ENCODE measurements at regions not wholly inside any gene's neighbourhood (a gene's known extent, or its start where the extent isn't known, plus 50 kb on each side); places are given as distances from the start of the nearest gene placed in this dataset.
"Not testable (repeated sequence)": the region's sequence is repeated elsewhere in the genome, so short reads cannot be mapped to it uniquely, and the experiment has no call there.

GRCh38 chr5:159493696-159494095 is 163.4 kb upstream of the IL12B start:
- intact Hi-C loops (cut with micrococcal nuclease), result no loop called here

GRCh38 chr5:159496773-159497172 is 166.5 kb upstream of the IL12B start:
- intact Hi-C loops (cut with micrococcal nuclease), result no loop called here

GRCh38 chr5:159497221-159497620 is 166.9 kb upstream of the IL12B start:
- intact Hi-C loops (cut with micrococcal nuclease), result no loop called here

GRCh38 chr5:159498630-159499029 is 168.3 kb upstream of the IL12B start:
- intact Hi-C loops (cut with micrococcal nuclease), result no loop called here

GRCh38 chr5:159502116-159502515 is 171.8 kb upstream of the IL12B start:
- intact Hi-C loops (cut with micrococcal nuclease), result not testable (repeated sequence)

GRCh38 chr5:159503236-159503635 is 172.9 kb upstream of the IL12B start:
- intact Hi-C loops (cut with micrococcal nuclease), result no loop called here

GRCh38 chr5:159504106-159504856 is 174.0 kb upstream of the IL12B start:
- intact Hi-C loops (cut with micrococcal nuclease), result no loop called here

- intact Hi-C loops (cut with micrococcal nuclease), result no loop called here
Observed at GRCh38 chr5:159504857-159505304, 174.6 kb upstream of the IL12B start.

- intact Hi-C loops (cut with micrococcal nuclease), result no loop called here
Observed at GRCh38 chr5:159507055-159507454, 176.8 kb upstream of the IL12B start.

- intact Hi-C loops (cut with micrococcal nuclease), result no loop called here
Observed at GRCh38 chr5:159507661-159508060, 177.4 kb upstream of the IL12B start.

GRCh38 chr5:159508344-159508743 is 178.1 kb upstream of the IL12B start:
- intact Hi-C loops (cut with micrococcal nuclease), result no loop called here

GRCh38 chr5:159509002-159509660 is 178.8 kb upstream of the IL12B start:
- intact Hi-C loops (cut with micrococcal nuclease), result no loop called here

- intact Hi-C loops (cut with micrococcal nuclease), result loop anchor here (10.0 kb wide), 2 partner anchors 355 to 835 kb away; no protein-coding TSS in a partner anchor
Observed at GRCh38 chr5:159510282-159510681, 180.0 kb upstream of the IL12B start.

GRCh38 chr5:159511570-159511969 is 181.3 kb upstream of the IL12B start:
- intact Hi-C loops (cut with micrococcal nuclease), result loop anchor here (10.0 kb wide), 2 partner anchors 357 to 833 kb away; no protein-coding TSS in a partner anchor

- intact Hi-C loops (cut with micrococcal nuclease), result loop anchor here (10.0 kb wide), 2 partner anchors 357 to 833 kb away; no protein-coding TSS in a partner anchor
Observed at GRCh38 chr5:159512064-159512463, 181.8 kb upstream of the IL12B start.

GRCh38 chr5:159514229-159514810 is 184.0 kb upstream of the IL12B start:
- intact Hi-C loops (cut with micrococcal nuclease), result loop anchor here (10.0 kb wide), 2 partner anchors 360 to 830 kb away; no protein-coding TSS in a partner anchor

GRCh38 chr5:159515197-159515596 is 184.9 kb upstream of the IL12B start:
- intact Hi-C loops (cut with micrococcal nuclease), result loop anchor here (1.0 to 10.0 kb wide), 4 partner anchors 360 to 830 kb away; partner anchors contain the start of gene ADRA1B

- intact Hi-C loops (cut with micrococcal nuclease), result loop anchor here (1.0 to 10.0 kb wide), 6 partner anchors 104 to 829 kb away; partner anchors contain the start of gene ADRA1B
Observed at GRCh38 chr5:159515909-159516415, 185.7 kb upstream of the IL12B start.

- intact Hi-C loops (cut with micrococcal nuclease), result loop anchor here (5.0 to 10.0 kb wide), 3 partner anchors 364 to 826 kb away; partner anchors contain the start of gene ADRA1B
Observed at GRCh38 chr5:159518371-159518770, 188.1 kb upstream of the IL12B start.

- intact Hi-C loops (cut with micrococcal nuclease), result loop anchor here (5.0 to 10.0 kb wide), 3 partner anchors 365 to 825 kb away; partner anchors contain the start of gene ADRA1B
Observed at GRCh38 chr5:159519365-159519764, 189.1 kb upstream of the IL12B start.

GRCh38 chr5:159522841-159523240 is 192.6 kb upstream of the IL12B start:
- intact Hi-C loops (cut with micrococcal nuclease), result no loop called here

Measured in T-helper 1 cell treated with Interleukin-12 subunit alpha and Interleukin-12 subunit beta and Interleukin-4 antibody, amounts not matched to agents 30 ng/mL and 1 ng/mL, for 36 hours (primary cell).